GM21515 (cell line): ENCODE measurements at regions not wholly inside any gene's neighbourhood (a gene's known extent, or its start where the extent isn't known, plus 50 kb on each side); places are given as distances from the start of the nearest gene placed in this dataset.

Experiments used
- ATAC-seq: cut with Tn5 transposase; IDR thresholded peaks from one replicate; pipeline ENCODE4 v1.9.1; 2021; ENCODE audit not compliant: unreplicated experiment

GRCh38 chr10:129163531-129163930 lies 303.5 kb upstream of the MGMT start:
- no peak for ATAC-seq

GRCh38 chr10:129165076-129165720 lies 301.8 kb upstream of the MGMT start:
- ATAC-seq, result no peak

DNA sequence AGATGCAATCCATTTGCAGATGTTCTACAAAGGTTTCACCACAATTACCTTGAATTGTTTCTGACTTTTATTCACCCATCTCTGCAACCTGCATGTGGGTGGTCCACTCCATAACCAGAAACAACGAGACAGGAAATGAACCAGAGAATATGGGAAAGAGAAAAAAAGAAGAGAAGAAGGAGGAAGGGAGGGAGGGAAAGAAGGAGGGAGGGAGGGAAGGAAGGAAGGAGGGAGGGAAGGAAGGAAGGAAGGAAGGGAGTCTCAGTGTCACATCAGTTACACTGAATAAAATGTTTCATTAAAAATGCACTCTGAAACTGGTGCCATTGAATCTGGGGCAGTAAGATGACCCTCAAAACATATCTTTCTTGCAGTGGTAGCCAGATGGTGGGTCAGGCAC lies 301.3 kb upstream of the MGMT start:
- no peak for ATAC-seq

GRCh38 chr10:129168660-129169059 lies 298.4 kb upstream of the MGMT start:
- no peak for ATAC-seq

GRCh38 chr10:129169115-129169514 lies 297.9 kb upstream of the MGMT start:
- ATAC-seq, result no peak

GRCh38 chr10:129170812-129171211 lies 296.2 kb upstream of the MGMT start:
- ATAC-seq, result no peak

GRCh38 chr10:129171812-129172211 lies 295.2 kb upstream of the MGMT start:
- ATAC-seq, result no peak

GRCh38 chr10:129174232-129175014 lies 292.6 kb upstream of the MGMT start:
- ATAC-seq, result no peak

GRCh38 chr10:129179245-129179971 lies 287.6 kb upstream of the MGMT start:
- ATAC-seq, result no peak

GRCh38 chr10:129179972-129180678 lies 286.9 kb upstream of the MGMT start:
- ATAC-seq, result no peak

DNA sequence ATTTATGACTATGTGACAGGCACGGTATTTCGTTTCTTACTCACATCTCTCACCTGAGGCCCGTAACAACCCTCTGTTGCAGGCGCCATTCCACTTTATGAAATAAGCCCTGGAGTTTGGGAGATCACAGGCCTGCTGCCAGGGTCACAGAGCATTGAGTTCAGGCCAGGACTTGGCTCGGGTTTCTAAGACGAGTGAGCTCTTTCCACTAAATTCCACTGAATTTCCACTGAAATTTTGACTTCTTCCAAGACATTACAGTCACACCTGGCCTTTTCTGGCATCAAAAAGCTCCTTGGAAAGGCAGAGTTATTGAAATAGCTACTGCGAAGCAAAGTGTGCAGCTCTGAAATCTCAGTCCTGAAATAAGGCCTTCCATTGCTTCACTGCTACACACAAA lies 282.8 kb upstream of the MGMT start:
- no peak for ATAC-seq

GRCh38 chr10:129187331-129187730 lies 279.7 kb upstream of the MGMT start:
- no peak for ATAC-seq

DNA sequence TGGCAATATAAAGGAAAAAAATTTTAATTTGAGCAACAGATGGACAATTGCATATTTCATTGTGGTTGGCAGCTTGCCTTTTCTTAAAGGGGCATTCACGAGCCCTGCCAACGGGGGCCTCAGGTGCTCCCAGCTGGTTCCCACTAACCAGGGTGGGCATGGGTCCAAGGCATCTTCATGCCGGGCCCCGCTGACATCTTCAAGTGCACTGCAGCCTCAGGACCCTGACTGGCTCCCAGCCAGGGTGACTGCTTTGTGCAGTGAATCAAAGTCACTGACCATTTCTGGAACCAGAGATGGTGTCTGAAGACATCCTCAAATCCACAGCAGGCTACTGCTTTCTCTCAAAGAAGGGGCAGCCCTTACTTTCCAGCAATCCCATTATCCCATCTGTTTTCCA lies 275.2 kb upstream of the MGMT start:
- no peak for ATAC-seq

- no peak for ATAC-seq
Observed at GRCh38 chr10:129192344-129193128, 274.5 kb upstream of the MGMT start.

- no peak for ATAC-seq
Observed at GRCh38 chr10:129193148-129193547, 273.9 kb upstream of the MGMT start.

DNA sequence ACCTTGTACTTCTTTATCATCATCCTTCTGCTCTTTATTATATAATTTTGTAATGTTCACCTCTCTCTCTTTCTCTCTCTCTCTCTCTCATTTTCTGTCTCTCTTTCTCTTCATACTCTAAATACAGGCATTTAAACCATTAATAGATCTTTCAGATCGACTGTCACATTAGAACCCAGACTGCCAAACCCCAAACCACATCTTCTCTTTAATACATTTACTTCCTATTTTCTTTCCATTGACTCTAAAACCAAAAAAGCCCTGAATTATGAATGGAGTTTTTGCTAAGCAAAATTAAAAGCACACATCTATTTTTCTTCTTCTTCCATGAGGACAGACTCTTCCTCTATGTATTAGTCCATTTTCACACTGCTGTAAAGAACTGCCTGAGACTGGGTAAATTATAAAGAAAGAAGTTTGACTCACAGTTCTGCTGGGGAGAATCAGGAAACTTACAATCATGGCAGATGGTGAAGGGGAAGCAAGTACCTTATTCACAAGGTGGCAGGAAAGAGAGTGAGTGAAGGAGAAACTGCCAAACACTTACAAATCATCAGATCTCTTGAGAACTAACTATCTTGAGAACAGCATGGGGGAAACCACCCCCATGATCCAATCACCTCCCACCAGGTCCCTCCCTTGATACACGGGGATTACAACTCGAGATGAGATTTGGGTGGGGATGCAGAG lies 272.7 kb upstream of the MGMT start:
- no peak for ATAC-seq

GRCh38 chr10:129199826-129200225 lies 267.2 kb upstream of the MGMT start:
- no peak for ATAC-seq

GRCh38 chr10:129203819-129204218 lies 263.2 kb upstream of the MGMT start:
- ATAC-seq, result no peak

GRCh38 chr10:129207297-129207696 lies 259.7 kb upstream of the MGMT start:
- ATAC-seq, result no peak

DNA sequence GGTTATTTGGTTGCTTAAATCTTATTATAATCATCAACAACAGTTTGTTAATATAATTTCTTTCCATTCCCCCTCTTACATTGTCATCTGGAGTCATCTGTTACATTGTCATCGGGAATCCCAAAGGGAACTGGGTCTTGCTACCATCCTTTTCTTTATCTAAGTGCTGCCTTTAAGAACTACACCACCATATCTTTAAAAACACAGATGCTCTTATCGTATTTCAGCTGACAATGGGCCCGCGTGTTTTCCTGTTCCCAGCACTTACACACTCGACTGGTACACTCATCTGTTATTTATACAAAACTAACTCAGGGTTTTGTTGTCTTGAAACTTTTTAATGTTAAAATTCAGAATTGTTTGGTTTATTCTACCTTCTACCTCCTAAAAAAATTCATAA lies 256.2 kb upstream of the MGMT start:
- no peak for ATAC-seq
